ENCODE measurements at regions not wholly inside any gene's neighbourhood (a gene's known extent, or its start where the extent isn't known, plus 50 kb on each side); places are given as distances from the start of the nearest gene placed in this dataset.

- TF ChIP-seq CTCF (IDR thresholded peaks at IDR 0.05) (no peak), POLR2AphosphoS5 (IDR thresholded peaks at IDR 0.05) (no peak), POLR2A (IDR thresholded peaks at IDR 0.05) (no peak)
These were observed 241.8 kb upstream of the MSX2 start for GRCh38 chr5:174482607-174483024.
